NT2/D1 (cell line): ENCODE measurements at regions not wholly inside any gene's neighbourhood (a gene's known extent, or its start where the extent isn't known, plus 50 kb on each side); places are given as distances from the start of the nearest gene placed in this dataset.

ENCODE experiments used
- SUZ12 ChIP-seq: IDR thresholded peaks from 2 replicates; pipeline ENCODE4 v1.6.1; 2011; ENCODE audit not compliant: insufficient read length, insufficient read depth; ENCODE audit errors: extremely low read depth
- YY1 ChIP-seq: IDR thresholded peaks from 2 replicates; pipeline ENCODE4 v1.6.1; 2011; ENCODE audit not compliant: insufficient read length, insufficient read depth
- ZNF274 ChIP-seq: IDR thresholded peaks from 2 replicates; pipeline ENCODE4 v1.6.1; 2011; ENCODE audit warnings: mild to moderate bottlenecking, low read depth, low read length

DNA sequence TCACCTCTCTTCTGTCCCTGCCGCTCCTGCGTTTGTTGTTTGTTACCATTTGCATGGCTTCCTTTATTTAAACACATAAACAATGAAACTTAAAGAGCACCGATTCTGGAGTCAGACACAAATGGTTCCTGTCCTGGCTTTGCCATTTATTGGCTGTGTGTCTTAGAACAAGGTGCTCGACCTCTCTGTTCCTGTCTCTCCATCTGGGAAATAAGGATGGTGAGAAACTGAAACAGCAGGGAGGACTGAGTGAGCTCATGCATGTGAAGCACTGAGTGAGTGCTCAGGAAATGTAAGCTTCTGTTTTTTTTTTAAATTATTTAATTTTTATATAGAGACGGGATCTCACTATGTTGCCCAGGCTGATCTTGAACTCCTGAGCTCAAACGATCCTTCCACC, 148.2 kb upstream of the WNT4 start:
- TF ChIP-seq ZNF274 (no peak), YY1 (no peak), SUZ12 (no peak)
